DMS153 treated with DMSO at 0.1 percent for 48 hours (cell line): ENCODE measurements at regions not wholly inside any gene's neighbourhood (a gene's known extent, or its start where the extent isn't known, plus 50 kb on each side); places are given as distances from the start of the nearest gene placed in this dataset.
"Not testable (repeated sequence)": the region's sequence is repeated elsewhere in the genome, so short reads cannot be mapped to it uniquely, and the experiment has no call there.

Experiments used
- DNase-seq: peaks from one replicate; lab custom pipeline; 2025; ENCODE audit not compliant: unreplicated experiment; lab: John Stamatoyannopoulos, UW

DNA sequence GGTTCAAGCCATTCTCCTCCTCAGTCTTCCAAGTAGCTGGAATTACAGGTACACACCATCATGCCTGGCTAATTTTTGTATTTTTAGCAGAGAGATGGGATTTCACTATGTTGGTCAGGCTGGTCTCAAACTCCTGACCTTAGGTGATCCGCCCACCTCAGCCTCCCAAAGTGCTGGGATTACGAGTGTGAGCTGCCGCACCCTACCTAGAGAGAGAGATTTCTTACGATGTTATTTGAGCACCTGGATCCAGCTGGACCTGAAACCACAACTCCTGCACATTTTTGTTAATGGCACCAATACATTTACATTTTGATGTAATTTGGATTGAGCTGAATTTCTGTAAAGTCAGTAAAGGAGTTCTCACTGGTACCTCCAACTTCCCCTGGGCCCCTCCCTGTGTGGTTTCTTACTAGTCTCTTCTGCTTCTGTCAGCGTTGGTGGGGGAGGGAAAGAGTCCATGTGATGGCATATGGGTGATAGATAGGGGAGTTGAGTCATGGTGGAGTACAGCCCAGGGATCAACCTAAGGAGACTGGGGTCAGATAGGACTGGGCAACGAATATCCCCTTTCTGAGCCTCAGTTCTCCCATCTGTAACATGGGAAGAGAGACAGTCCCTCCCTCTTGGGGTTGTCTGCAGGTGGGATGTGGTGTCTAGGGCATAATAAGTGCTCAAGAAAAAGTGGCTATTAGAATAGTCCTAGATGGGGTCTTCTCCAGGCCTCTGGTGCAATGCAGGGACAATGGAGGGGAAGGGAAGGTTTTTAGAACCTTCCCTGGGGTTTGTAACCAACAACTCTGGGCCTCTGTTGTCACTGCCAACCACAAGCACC is 83.3 kb upstream of the MED13L start:
- no peak for DNase-seq

DNA sequence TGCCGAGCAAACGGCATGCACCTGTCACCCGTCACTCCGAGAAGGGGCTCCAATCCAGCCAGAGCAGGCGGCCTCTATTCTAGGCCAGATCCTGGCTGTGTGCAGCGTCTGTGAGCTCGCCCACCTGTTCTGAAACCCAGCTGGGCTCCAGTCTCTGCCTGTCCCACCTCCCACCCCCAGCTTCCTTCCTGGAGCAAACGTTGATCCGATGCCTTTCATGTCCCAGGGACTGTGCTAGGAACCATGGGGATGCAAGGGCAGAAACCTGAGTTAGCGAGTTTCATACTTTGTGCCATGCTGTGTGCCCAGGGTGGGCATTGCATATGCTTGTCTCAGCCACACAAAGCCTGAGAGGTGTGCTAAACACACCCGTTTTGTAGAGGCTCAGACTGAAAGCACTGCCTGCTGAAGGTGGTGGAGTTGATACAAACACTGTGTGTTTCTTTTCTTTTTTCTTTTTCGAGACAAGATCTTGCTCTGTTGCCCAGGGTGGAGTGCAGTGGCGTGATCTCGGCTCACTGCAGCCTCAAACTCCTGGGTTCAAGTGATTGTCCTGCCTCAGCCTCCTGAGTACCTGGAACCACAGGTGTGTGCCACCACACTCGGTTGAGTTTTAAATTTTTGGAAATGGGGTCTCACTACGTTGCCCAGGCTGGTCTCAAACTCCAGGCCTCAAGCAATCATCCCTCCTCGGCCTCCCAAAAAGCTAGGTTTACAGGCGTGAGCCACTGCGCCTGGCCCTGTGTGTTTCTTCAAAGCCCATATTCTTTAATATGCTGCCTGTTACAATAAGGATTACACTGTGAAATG is 84.1 kb upstream of the MED13L start:
- DNase-seq = no peak

DNA sequence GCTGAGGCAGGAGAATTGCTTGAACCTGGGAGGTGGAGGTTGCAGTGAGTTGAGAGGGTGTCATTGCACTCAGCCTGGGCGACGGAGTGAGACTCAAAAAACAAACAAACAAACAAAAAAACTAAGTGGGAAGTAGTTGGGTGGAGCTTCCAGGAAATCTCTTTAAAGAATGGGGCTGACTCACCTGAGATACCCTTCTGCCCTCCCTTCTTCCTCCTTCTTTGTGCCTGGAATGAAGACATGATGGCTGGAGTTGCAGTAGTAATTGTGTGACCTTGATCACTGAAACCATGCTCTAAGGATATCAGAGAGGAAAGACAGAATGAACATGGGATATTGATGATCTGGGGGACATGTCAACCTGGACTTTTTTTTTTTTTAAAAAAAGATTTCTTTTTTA is 87.6 kb upstream of the MED13L start:
- no peak for DNase-seq

GRCh38 chr12:116365606-116366455 is 88.3 kb upstream of the MED13L start:
- no peak for DNase-seq

DNA sequence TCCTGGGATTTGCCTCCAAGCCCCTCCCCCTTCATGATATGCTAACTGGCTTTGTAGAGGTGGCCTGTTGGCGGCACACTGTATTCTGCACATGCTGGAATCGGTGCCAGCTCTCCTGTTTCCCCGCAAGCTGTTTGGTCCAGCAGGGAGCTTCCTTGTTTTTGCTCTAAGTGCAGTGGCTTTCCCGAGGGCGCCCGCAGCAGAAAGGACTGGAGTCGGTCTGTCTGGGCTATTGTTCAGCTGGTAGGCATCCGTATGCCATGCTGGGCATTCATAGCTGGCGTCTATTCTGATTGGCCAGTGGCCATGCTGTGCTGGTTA is 88.9 kb upstream of the MED13L start:
- peak; percentile 87 for DNase-seq

GRCh38 chr12:116366824-116367223 is 89.3 kb upstream of the MED13L start:
- peak; percentile 70 for DNase-seq

DNA sequence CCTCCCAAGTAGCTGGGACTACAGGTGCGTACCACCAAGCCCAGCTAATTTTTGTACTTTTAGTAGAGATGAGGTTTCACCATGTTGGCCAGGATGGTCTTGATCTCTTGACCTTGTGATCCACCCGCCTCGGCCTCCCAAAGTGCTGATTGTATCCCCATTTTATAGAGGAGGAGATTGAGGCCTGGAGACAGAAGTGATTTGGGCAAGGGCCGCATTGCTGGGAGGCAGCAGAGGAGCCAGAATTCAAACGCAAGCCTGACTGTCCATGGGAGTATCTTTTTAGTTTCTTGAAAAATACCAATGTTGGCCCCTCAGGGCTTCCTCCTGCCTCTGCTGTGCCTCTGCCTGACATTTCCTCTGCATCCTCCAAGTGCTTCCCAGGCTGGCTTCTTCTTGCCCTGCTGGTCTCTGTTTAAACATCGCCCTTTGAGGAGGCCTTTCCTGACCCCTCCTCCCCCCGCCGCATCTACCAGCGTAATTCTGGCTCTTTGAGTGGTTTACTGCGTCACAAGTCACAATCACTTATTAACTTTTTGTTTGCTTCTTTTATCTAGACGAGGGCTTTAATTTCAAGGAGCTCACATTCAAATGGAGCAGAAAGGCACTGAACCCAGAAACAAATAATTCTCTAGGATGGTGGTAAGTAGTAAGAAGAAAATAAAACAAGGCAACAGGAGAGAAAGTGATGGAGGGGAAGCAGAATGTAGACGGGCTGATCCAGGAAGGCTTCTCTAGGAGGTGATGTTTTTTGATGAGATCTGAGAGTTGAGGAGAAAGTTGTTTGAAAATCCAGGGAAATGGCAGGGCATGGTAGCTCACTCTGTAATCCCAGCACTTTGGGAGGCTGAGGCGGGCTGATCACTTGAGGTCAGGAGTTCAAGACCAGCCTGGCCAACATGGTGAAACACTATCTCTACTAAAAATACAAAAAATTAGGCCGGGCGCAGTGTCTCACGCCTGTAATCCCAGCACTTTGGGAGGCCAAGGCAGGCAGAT is 91.0 kb upstream of the MED13L start:
- no peak for DNase-seq

DNA sequence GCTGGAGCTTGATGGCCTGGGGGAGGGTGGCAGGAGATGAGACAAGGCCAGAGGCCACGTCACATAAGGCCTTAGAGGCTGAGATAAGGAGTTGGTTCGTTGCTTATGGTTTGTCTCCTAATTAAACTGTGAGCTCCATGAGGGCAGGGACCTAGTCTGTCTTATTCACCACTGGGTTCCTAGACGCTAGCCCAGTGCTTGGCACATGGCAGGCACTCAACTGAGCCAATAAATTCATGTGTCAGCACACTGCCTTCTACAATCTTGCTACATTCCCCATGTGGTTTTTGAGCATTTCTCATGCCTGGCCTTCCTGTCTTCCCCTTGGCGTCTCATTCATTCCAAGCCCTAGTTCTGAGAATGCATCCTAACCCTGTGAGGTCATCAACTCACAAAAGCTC is 92.5 kb upstream of the MED13L start:
- DNase-seq = no peak

- no peak for DNase-seq
Observed at GRCh38 chr12:116370886-116371580, 93.5 kb upstream of the MED13L start.

GRCh38 chr12:116372815-116373214 is 95.3 kb upstream of the MED13L start:
- DNase-seq = no peak

- no peak for DNase-seq
Observed at GRCh38 chr12:116373572-116374206, 96.2 kb upstream of the MED13L start.

GRCh38 chr12:116374207-116374606 is 96.7 kb upstream of the MED13L start:
- no peak for DNase-seq

DNA sequence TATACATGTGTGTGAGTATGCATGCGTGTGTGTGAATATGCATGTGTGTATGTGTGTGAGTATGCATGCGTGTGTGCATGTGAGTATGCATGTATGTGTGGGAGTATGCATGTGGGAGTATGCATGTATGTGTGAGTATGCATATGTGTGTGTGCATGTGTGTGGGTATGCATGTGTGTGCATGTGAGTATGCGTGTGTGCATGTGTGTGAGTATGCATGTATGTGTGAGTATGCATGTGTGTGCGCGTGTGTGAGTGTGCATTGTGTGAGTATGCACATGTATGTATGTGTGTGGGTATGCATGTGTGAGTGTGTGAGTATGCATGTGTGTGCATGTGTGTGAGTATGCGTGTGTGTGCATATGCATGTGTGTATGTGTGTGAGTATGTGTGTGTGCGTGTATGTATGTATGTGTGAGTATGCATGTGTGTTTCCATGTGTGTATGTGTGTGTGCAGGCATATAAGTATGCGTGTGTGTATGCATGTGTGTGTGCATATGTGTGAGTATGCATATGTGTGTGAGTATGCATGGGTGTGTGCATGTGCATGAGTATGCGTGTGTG is 97.9 kb upstream of the MED13L start:
- DNase-seq = no peak

- DNase-seq = peak; percentile 84
Observed at GRCh38 chr12:116376354-116377193, 99.1 kb upstream of the MED13L start.

- not testable (repeated sequence) for DNase-seq
Observed at GRCh38 chr12:116377194-116377571, 99.7 kb upstream of the MED13L start.

DNA sequence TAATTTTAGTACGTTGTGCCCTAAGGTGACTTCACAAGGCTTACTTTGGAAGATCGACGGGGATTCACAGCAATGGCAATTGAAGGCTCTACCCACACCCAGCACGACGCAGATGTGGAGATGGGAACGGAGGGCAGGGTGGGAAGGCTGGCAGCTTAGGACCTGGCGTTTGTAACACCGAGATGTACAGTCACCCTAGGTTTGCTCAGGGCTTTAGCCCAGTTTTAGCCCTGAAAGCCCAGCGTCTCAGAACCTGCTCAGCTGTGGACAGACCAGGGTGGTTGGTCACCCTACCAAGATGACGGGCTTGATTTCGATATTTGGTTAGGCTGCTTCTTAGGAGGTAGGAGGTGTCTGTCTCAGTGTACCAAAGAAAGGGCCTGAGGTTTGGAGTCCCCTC is 100.5 kb upstream of the MED13L start:
- DNase-seq = no peak

DNA sequence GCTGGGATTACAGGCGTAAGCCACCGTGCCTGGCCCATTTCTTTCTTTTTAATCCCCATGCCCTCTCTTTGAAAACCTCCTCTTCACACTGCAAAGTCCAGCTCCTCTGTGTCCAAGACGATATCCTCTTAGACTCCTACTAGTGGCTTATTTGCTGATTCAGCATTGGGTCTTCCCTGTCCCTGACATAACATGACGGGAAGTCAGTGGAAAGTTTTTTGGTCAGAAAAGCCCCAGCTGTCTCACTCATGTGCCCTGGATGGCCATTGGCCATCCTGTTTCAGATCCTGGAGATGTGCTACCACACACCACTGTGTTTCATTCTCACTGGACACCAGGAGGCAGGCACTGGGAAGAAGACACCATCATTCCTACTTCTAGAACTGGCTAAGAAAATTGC is 102.6 kb upstream of the MED13L start:
- no peak for DNase-seq

DNA sequence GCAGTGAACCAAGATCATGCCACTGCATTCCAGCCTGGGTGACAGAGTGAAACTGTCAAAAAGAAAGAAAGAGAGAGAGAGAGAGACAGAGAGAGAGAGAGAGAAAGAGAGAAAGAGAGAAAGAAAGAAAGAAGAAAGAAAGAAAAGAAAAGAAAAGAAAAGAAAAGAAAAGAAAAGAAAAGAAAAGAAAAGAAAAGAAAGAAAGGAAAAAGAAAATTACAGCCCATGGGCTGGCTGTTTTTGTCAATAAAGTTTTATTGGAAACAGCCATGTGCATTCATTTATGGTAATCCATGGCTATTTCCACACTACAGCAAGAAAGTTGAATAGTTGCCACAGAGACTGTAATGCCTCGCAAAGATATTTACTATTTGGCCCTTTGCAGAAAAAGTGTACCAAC is 103.2 kb upstream of the MED13L start:
- DNase-seq = not testable (repeated sequence)
